HG03175 (cell line): ENCODE measurements at regions not wholly inside any gene's neighbourhood (a gene's known extent, or its start where the extent isn't known, plus 50 kb on each side); places are given as distances from the start of the nearest gene placed in this dataset.

ENCODE experiments used
- ATAC-seq: cut with Tn5 transposase; IDR thresholded peaks from one replicate; pipeline ENCODE4 v1.9.1; 2021; ENCODE audit warnings: mild to moderate bottlenecking, moderate library complexity; ENCODE audit not compliant: unreplicated experiment

DNA sequence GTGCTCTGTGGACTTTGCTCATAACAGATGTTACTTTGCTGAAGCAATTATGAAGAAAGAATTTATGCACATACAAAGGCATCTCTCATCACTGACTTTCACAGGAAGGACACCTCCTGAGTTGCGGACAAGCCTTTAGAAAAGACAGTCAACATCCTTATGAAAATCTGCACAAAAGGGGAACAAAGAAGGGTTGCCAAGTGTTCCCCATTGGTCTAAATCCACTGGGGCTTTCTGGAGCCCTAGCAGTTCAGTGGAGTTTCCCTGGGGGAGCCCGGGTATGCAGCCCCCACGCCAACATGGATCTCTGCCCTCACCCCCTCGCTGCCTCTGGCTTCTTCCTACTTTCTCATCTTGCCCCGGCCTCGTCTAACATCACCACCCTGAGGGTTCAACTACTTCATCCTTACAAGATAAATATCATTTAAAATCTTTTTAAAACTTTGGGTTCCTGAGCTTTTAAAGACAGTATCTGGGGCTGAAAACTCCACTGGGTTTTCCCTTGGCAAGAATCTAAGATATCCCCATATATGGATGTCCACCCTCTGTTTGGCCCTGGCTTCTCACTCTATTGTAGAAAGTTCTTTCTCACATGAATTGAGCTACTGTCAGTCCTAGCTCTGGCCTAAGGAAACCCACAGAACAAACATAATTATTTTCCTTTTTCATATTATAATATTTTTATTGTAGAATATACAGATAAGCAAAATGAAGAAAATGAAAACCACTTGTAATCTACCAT lies 207.9 kb upstream of the RGMA start:
- no peak for ATAC-seq

- no peak for ATAC-seq
These were observed 205.9 kb upstream of the RGMA start for GRCh38 chr15:93294896-93295295.

GRCh38 chr15:93294066-93294465 lies 205.1 kb upstream of the RGMA start:
- ATAC-seq, result no peak

DNA sequence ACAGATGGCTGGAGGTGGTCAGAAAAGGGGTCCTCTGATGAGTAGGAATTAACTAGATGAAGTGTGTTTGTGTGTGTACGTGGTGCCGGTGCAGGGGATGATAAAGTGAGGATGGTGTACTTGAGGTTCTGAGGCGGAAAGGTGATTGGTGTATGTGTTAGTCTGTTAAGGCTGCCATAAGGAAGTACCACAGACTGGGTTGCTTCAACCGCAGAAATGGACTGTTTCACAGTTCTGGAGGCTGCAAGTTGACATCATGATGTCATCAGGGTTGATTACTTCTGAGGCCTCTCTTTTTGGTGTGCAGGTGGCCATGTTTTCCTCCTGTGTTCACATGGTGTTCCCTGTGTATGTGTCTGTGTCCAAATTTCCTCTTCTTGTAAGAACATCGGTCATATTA lies 202.4 kb upstream of the RGMA start:
- no peak for ATAC-seq

DNA sequence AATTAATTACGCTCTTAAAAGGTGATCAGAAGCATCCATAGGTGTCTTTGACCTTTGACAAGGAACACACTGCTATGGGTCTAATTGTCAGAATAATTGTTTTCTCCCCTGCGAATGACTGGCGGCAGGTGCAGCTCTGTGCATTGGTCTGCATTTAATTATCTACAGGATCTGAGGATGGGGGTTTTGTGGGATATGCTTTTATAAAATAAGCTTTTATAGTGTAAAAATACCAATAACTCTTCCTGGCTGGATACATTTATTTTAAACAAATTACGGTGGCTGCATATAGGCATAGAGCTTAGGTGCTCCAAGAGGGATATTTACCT lies 201.6 kb upstream of the RGMA start:
- ATAC-seq, result no peak

DNA sequence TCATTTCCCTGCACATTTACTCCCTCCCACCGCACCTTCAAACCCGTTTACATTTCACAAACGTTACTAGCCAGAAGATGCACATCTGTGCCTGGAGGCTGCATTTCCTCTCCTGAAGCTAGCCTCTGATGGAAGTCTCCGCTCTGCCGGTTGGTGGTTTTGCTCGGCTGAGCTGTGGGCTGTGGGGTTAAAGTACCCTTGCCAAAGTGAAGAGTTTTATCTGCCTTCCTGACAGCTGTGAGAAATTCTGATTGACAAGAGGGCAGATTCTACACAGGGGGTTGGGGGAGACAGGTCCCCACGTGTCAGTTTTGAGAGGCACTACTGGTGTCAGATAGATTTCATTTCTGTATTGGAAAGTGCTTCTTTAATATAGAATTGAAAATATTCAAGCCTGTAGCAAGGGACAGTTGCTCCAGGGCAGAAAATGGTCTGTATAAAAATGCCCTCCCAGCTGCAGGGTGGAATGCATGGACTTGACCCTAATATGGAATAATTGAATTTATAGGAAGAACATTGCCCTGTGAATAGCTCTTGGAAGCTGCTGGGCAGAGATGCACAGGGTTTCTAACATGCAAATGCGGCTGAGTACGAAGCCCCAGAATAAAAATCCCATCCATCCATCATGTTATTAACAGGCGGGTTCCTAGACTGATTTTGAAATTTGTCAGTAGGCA lies 201.1 kb upstream of the RGMA start:
- ATAC-seq, result no peak

- ATAC-seq, result no peak
These were observed 199.8 kb upstream of the RGMA start for GRCh38 chr15:93288728-93289294.

DNA sequence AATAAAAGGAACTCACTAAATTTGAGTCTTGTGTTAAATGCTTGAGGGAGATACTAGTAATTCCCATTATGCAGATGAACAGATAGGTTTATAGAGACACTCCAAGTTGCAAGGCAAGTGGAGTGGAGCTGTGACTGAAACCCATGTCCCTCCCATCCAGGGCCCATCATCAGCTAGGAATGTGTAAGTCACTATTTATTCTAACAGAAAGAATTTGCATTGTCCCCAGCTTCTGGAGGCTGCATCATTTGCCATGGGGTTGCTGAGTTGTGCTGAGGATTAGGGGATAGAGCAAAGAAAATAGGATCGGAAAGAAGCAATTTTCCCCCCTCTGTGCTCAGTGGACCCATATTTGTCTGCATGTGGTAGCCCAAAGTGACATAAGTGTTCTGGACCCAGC lies 197.4 kb upstream of the RGMA start:
- ATAC-seq, result no peak

DNA sequence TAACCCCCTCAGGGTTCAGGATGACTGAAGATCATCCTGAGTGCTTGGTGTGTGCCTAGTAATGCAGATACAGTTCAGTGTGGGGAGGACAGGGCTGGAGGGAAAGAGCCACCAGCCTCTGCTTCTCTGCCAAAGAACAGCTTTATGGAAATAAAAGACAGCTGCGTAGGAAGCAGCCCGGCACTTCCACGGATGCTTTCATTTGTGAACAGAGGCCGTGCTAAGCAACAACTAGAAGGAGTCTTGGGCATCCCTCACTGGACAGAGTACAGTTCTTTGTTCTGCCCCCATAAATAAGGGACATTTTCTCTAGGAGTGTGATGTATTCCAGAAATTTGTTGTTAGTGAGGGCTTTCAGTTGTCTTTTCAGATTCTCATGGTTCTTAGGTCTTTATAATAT lies 194.8 kb upstream of the RGMA start:
- no peak for ATAC-seq

DNA sequence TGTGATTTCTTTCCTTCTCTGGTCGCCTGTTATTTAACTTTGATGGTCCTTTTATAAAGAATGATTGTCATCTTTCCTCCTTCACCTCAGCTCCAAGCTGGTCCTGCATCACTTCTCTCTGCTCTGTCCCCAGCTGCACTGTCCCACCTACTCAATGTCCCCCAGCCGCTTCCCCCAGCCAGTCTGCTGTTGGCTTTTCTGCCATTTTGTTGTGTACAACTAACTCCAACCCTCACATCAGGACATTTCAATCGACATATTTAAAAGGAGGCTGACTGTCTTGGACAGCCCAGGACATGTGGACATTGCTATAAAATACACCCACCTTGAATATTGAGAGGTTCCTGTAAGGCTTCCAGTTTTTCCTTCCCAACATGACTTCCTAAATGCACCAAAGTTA lies 193.8 kb upstream of the RGMA start:
- ATAC-seq, result no peak

DNA sequence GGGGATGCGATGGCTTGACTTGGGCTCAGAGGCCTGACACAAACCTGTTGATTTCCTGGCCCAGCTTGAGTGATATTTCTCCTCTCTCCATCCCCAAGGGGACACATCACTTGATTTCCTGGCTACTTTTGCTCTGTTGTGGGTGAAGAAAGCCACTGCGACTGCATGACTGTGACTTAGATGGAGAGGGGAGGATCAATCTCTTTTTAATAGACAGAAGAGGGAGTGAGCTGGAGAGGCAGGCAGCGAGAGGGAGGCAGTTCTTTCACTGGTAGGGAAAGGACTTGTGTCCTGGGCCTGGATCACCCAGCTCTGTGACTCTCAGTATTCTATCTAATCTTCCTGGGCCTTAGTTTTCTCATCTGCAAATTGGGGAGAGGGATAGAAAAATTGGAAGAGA lies 189.8 kb upstream of the RGMA start:
- ATAC-seq, result no peak

GRCh38 chr15:93278006-93278405 lies 189.0 kb upstream of the RGMA start:
- no peak for ATAC-seq

DNA sequence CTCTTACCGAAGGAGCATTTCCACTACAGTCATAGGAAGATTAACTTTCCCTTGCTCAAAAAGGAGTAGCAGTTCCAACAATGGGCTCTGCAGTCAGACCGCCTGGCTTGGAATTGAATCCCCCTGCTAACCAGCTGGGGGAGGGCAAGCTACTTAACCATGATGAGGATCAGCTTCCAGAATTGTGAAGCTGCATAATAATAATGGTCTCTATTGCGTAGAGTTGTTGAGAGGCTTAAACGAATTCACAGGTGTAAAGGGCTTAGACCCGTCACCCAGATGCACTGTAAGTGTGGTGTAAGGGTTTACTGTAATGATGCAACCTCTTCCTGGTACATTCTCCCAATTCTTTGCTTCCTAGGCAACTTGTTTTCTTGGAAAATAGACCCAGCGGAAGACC lies 185.2 kb upstream of the RGMA start:
- no peak for ATAC-seq

GRCh38 chr15:93271871-93272270 lies 182.9 kb upstream of the RGMA start:
- no peak for ATAC-seq

- ATAC-seq, result no peak
These were observed 182.0 kb upstream of the RGMA start for GRCh38 chr15:93270937-93271467.

DNA sequence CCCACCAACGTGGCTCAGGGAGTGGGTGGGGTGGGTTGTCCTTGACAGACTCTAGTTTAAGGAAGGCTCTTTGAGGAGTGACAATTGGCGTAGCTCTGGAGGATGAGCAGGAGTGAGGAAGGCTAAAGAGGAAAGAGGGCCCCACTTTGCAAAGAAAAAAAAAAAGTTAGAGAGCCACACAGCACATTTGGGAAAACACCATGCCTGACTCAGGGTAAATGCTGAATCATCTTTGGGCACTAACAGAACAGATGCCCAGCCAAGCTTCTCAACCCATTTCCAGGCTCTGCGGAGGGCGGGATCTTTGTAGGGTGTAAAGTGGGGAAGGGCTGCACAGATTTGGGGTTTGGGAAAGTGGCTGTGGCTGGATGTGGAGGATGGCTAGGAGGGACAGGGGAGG lies 179.1 kb upstream of the RGMA start:
- no peak for ATAC-seq

- no peak for ATAC-seq
These were observed 177.3 kb upstream of the RGMA start for GRCh38 chr15:93266291-93266690.

GRCh38 chr15:93265111-93265556 lies 176.1 kb upstream of the RGMA start:
- ATAC-seq, result no peak

- ATAC-seq, result no peak
These were observed 172.8 kb upstream of the RGMA start for GRCh38 chr15:93261845-93262244.

- no peak for ATAC-seq
These were observed 168.9 kb upstream of the RGMA start for GRCh38 chr15:93257920-93258319.

DNA sequence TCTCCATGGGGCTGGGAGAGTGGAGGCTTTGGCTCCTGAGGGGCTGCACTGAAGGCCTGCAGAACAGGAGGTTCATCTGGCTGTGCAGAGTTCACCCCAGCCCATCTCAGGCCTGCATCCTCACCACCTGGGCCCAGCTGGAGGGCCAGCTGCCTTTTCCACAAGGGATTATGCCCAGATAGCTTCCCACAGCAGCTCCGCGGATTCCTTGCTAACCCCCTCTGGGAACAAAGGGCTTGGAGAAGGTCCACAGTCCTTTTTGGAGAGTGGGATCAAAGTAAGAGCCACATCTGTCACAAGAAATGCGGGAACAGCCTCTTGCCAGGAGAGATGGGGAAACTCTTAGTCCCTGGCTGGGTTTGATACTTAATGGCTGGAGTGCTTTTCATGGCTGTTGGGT lies 164.7 kb upstream of the RGMA start:
- no peak for ATAC-seq

- ATAC-seq, result no peak
These were observed 163.8 kb upstream of the RGMA start for GRCh38 chr15:93252780-93253179.
